GM12891 (cell line): ENCODE measurements at regions not wholly inside any gene's neighbourhood (a gene's known extent, or its start where the extent isn't known, plus 50 kb on each side); places are given as distances from the start of the nearest gene placed in this dataset.
"Not testable (repeated sequence)": the region's sequence is repeated elsewhere in the genome, so short reads cannot be mapped to it uniquely, and the experiment has no call there.

Experiments used
- DNase-seq: peaks from one replicate; pipeline ENCODE4 v3.0.0; 2011; ENCODE audit warnings: low spot score; ENCODE audit not compliant: insufficient read length
- FAIRE-seq: peaks from 2 replicates; lab custom pipeline; 2011; peaks lifted over from hg19 to GRCh38; lab: Jason Lieb, UNC
- PAX5 ChIP-seq: IDR thresholded peaks from 2 replicates; pipeline ENCODE4 v1.6.1; 2011; ENCODE audit warnings: low read length, moderate library complexity, mild to moderate bottlenecking; ENCODE audit not compliant: insufficient read depth, severe bottlenecking
- POLR2A ChIP-seq: IDR thresholded peaks from 2 replicates; pipeline ENCODE4 v1.6.1; 2011; ENCODE audit warnings: low read depth, low read length, control low read depth
- POLR2AphosphoS5 ChIP-seq: IDR thresholded peaks from 2 replicates; pipeline ENCODE4 v1.6.1; 2011; ENCODE audit warnings: low read depth, low read length, control low read depth
- POU2F2 ChIP-seq: IDR thresholded peaks from 2 replicates; pipeline ENCODE4 v1.6.1; 2011; ENCODE audit warnings: low read depth, mild to moderate bottlenecking, control low read depth, low read length, moderate library complexity
- SPI1 ChIP-seq: IDR thresholded peaks from 2 replicates; pipeline ENCODE4 v1.6.1; 2011; ENCODE audit warnings: low read depth, low read length, control low read depth
- TAF1 ChIP-seq: IDR thresholded peaks from 2 replicates; pipeline ENCODE4 v1.6.1; 2011; ENCODE audit warnings: low read depth, low read length, control low read depth

GRCh38 chr14:50025776-50026175, 90.6 kb downstream of the VCPKMT start:
- no peak for TF ChIP-seq POU2F2
- no peak for TF ChIP-seq POLR2A
- no peak for TF ChIP-seq PAX5
- TF ChIP-seq TAF1: no peak
- no peak for TF ChIP-seq POLR2AphosphoS5
- TF ChIP-seq SPI1: no peak
- DNase-seq: no peak
- no peak for FAIRE-seq

- DNase-seq (no peak), FAIRE-seq (no peak)
- no peak for TF ChIP-seq POLR2A
- TF ChIP-seq PAX5: no peak
- no peak for TF ChIP-seq POU2F2
- TF ChIP-seq POLR2AphosphoS5: no peak
- TF ChIP-seq TAF1: no peak
- no peak for TF ChIP-seq SPI1
Observed at GRCh38 chr14:50026396-50026795, 90.0 kb downstream of the VCPKMT start.

GRCh38 chr14:50027816-50028215, 88.6 kb downstream of the VCPKMT start:
- FAIRE-seq (no peak), DNase-seq (no peak)
- TF ChIP-seq POU2F2 (no peak), POLR2A (no peak), PAX5 (no peak), TAF1 (no peak), SPI1 (no peak), POLR2AphosphoS5 (no peak)

- TF ChIP-seq SPI1: no peak
- TF ChIP-seq POLR2A: no peak
- TF ChIP-seq POLR2AphosphoS5: no peak
- FAIRE-seq (no peak), DNase-seq (no peak)
Observed at GRCh38 chr14:50028458-50028857, 87.9 kb downstream of the VCPKMT start.

GRCh38 chr14:50030036-50030435, 86.3 kb downstream of the VCPKMT start:
- DNase-seq (no peak), FAIRE-seq (no peak)
- TF ChIP-seq POLR2AphosphoS5 (no peak), SPI1 (no peak), TAF1 (no peak), PAX5 (no peak), POLR2A (no peak), POU2F2 (no peak)

- not testable (repeated sequence) for FAIRE-seq, DNase-seq
Observed at GRCh38 chr14:50030911-50031310, 85.5 kb downstream of the VCPKMT start.

GRCh38 chr14:50031602-50032313, 84.6 kb downstream of the VCPKMT start:
- peak; percentile 41 for FAIRE-seq
- TF ChIP-seq SPI1 (no peak), POLR2AphosphoS5 (no peak), POLR2A (no peak), TAF1 (no peak), POU2F2 (no peak), PAX5 (no peak)
- no peak for DNase-seq

GRCh38 chr14:50032462-50033167, 83.8 kb downstream of the VCPKMT start:
- not testable (repeated sequence) for FAIRE-seq, DNase-seq

- no peak for FAIRE-seq
- TF ChIP-seq POLR2AphosphoS5 (no peak), POLR2A (no peak), POU2F2 (no peak), SPI1 (no peak), PAX5 (no peak), TAF1 (no peak)
- DNase-seq: no peak
Observed at GRCh38 chr14:50035214-50035613, 81.2 kb downstream of the VCPKMT start.

GRCh38 chr14:50036211-50036610, 80.2 kb downstream of the VCPKMT start:
- DNase-seq (no peak), FAIRE-seq (no peak)
- TF ChIP-seq POU2F2: no peak
- no peak for TF ChIP-seq TAF1
- TF ChIP-seq POLR2A: no peak
- no peak for TF ChIP-seq POLR2AphosphoS5
- TF ChIP-seq PAX5: no peak
- TF ChIP-seq SPI1: no peak
